Ascending aorta (tissue), 2 donors: ENCODE measurements at regions not wholly inside any gene's neighbourhood (a gene's known extent, or its start where the extent isn't known, plus 50 kb on each side); places are given as distances from the start of the nearest gene placed in this dataset.

Source experiments
- DNase-seq, 2 donors: peaks; one replicate each; pipeline ENCODE4 v3.0.0-alpha.2; 2019; ENCODE audit warnings: low spot score in 2 of 2
- H3K27ac ChIP-seq, 2 donors: fragments of 200-600 bp; sonication (generic); one replicate each; pipeline ENCODE4 v1.5.1; 2016 to 2017; ENCODE audit warnings: mild to moderate bottlenecking in 1 of 2
- H3K27me3 ChIP-seq: fragments of 200-600 bp; sonication (generic); one replicate; pipeline ENCODE4 v1.5.1; 2017
- H3K36me3 ChIP-seq, 2 donors: fragments of 200-600 bp; sonication (generic); one replicate each; pipeline ENCODE4 v1.5.1; 2016
- H3K4me1 ChIP-seq, 2 donors: fragments of 200-600 bp; sonication (generic); one replicate each; pipeline ENCODE4 v1.5.1; 2016 to 2017; ENCODE audit warnings: mild to moderate bottlenecking in 1 of 2
- H3K4me3 ChIP-seq, 2 donors: fragments of 200-600 bp; sonication (generic); one replicate each; pipeline ENCODE4 v1.5.1; 2016 to 2017; ENCODE audit warnings: mild to moderate bottlenecking in 1 of 2
- H3K9me3 ChIP-seq, 2 donors: fragments of 200-600 bp; sonication (generic); one replicate each; pipeline ENCODE4 v1.5.1; 2016
- intact Hi-C: fragments of 100-400 bp; cut with DNase I; formaldehyde crosslinking; loops from one replicate; pipeline ENCODE4 v1.15.1; 2023
- TF ChIP-seq, protein P1 (sequence below), 3 experiments: fragments of 200-600 bp in 2 of 3; fragments of 450-650 bp in 1 of 3; sonication (generic) in 2 of 3; IDR thresholded peaks; one replicate each; pipeline ENCODE4 v1.5.1; 2016 to 2019; ENCODE audit warnings: antibody characterized with exemption in 3 of 3, mild to moderate bottlenecking in 1 of 3, moderate library complexity in 1 of 3

- intact Hi-C loops, result no loop called here
- H3K9me3 ChIP-seq, result peaks cover 0 to 13% of the 10 kb centered on the region in 2 donors
- DNase-seq, result no peak
- TF ChIP-seq, protein P1, sequence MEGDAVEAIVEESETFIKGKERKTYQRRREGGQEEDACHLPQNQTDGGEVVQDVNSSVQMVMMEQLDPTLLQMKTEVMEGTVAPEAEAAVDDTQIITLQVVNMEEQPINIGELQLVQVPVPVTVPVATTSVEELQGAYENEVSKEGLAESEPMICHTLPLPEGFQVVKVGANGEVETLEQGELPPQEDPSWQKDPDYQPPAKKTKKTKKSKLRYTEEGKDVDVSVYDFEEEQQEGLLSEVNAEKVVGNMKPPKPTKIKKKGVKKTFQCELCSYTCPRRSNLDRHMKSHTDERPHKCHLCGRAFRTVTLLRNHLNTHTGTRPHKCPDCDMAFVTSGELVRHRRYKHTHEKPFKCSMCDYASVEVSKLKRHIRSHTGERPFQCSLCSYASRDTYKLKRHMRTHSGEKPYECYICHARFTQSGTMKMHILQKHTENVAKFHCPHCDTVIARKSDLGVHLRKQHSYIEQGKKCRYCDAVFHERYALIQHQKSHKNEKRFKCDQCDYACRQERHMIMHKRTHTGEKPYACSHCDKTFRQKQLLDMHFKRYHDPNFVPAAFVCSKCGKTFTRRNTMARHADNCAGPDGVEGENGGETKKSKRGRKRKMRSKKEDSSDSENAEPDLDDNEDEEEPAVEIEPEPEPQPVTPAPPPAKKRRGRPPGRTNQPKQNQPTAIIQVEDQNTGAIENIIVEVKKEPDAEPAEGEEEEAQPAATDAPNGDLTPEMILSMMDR (IDR thresholded peaks at IDR 0.05), result no peak
- H3K4me3 ChIP-seq, result no peak overlapping the region
- H3K36me3 ChIP-seq, result no peaks in the 10 kb centered on the region
- H3K27ac ChIP-seq, result no peak overlapping the region
- no peaks in the 10 kb centered on the region for H3K27me3 ChIP-seq
- no peaks in the 10 kb centered on the region for H3K4me1 ChIP-seq
Observed at GRCh38 chr15:36079021-36079420, 500.4 kb upstream of the CDIN1 start.

DNA sequence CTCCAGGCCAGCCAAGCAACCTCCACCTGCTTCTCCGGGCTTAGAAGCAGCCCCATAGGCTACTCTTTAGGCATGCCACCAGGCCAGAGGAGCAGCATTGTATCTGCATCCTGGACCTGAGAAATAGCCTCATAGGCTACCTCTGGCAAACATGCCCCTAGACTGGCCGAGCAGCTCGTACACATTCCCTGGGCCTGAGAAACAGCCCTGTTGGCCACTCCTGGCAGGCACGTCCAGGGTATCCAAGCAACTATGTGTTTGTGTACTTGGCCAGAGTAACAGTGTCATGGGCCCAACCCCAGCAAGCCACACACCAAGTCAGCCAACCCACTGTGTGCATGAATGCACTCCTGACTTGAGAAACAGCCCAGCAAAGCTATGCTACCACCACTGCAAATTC, 498.7 kb upstream of the CDIN1 start:
- Histone ChIP-seq H3K36me3 (no peaks in the 10 kb centered on the region), H3K4me3 (no peak overlapping the region), H3K27ac (no peak overlapping the region), H3K27me3 (no peaks in the 10 kb centered on the region), H3K9me3 (peaks cover 0 to 13% of the 10 kb centered on the region in 2 donors), H3K4me1 (no peaks in the 10 kb centered on the region)
- TF ChIP-seq, protein P1 (IDR thresholded peaks at IDR 0.05), result no peak
- intact Hi-C loops, result no loop called here
- DNase-seq, result no peak

DNA sequence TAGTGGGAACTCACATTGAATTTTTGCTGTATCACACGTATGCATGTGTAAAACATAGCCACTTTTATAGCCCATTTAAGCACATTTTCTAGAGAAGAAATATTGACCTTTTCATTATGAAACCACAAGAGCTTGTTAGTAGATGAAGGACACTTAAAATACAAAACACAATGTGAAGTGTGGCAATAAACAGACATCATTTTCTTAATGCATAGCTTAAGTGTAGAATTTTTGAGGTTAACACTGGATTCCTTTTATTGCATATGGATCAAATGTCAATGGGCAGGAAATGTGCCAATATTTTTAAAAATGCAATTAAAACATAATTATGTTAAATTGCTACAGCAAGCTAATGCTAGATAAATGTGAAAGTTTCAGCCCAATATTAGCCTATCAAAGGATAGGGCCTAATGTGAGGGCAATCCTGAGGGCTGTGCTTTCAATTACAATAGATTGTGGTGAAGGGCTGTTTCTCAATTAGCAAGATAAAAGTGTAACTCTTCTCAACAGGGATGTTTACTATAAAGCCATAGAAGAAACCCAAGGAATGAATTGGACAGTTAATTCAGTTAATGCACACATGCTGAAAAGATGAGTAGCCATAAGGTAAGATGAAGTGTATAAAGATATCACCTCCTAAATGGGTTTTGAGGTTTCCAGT, 489.0 kb upstream of the CDIN1 start:
- no peak for DNase-seq
- intact Hi-C loops, result loop anchor here (10.0 kb wide), 1 partner anchor 246 kb away; no protein-coding TSS in a partner anchor
- no peaks in the 10 kb centered on the region for H3K4me1 ChIP-seq
- no peaks in the 10 kb centered on the region for H3K27me3 ChIP-seq
- H3K4me3 ChIP-seq, result no peak overlapping the region
- TF ChIP-seq, protein P1 (IDR thresholded peaks at IDR 0.05), result no peak
- H3K36me3 ChIP-seq, result no peaks in the 10 kb centered on the region
- H3K27ac ChIP-seq, result no peak overlapping the region
- H3K9me3 ChIP-seq, result no peaks in the 10 kb centered on the region

DNA sequence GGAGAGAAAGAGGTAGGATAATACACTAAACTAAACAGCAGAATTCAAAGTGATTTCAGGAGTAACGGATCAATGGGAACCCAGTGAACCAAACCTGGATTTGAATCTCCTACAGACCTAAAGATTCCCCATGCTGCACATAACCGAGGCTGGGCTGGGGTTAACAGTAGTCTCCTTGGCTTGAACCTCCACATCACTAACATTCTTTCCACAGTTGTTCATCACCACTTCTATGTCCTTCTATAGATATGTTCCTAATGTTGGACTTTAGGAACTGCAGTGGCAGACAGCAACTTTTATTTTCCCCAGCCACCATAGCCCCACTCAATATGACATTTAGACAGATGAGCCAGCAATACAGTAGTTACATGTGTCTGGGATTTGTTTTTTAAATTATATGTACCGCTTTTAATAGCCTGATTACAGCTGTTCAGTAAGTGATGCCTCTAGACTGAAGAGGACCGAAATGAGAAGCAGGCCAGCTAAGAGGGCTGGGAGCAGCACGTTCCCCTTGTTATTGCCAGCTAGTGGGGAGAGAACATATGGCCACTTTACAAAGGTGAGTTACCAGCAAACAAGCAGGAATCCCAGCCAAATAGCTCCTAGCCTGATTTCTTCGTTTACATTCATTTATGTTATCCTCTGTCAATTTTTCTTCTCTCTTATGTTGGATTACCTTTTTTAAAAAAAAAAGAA, 472.6 kb upstream of the CDIN1 start:
- H3K4me1 ChIP-seq, result peaks cover 0 to 10% of the 10 kb centered on the region in 2 donors
- no peaks in the 10 kb centered on the region for H3K9me3 ChIP-seq
- DNase-seq, result no peak
- intact Hi-C loops, result no loop called here
- H3K36me3 ChIP-seq, result no peaks in the 10 kb centered on the region
- TF ChIP-seq, protein P1 (IDR thresholded peaks at IDR 0.05), result no peak
- no peak overlapping the region for H3K4me3 ChIP-seq
- H3K27ac ChIP-seq, result peak overlapping the region in 1 of 2 donors; percentile 1
- H3K27me3 ChIP-seq, result no peaks in the 10 kb centered on the region

GRCh38 chr15:36108541-36108940, 470.9 kb upstream of the CDIN1 start:
- Histone ChIP-seq H3K9me3 (no peaks in the 10 kb centered on the region), H3K4me3 (no peak overlapping the region), H3K27me3 (no peaks in the 10 kb centered on the region), H3K27ac (no peak overlapping the region), H3K4me1 (peaks cover 0 to 10% of the 10 kb centered on the region in 2 donors), H3K36me3 (no peaks in the 10 kb centered on the region)
- intact Hi-C loops, result no loop called here
- DNase-seq, result no peak
- TF ChIP-seq, protein P1 (IDR thresholded peaks at IDR 0.05), result no peak
